ENCODE measurements at regions not wholly inside any gene's neighbourhood (a gene's known extent, or its start where the extent isn't known, plus 50 kb on each side); places are given as distances from the start of the nearest gene placed in this dataset.
"Not testable (repeated sequence)": the region's sequence is repeated elsewhere in the genome, so short reads cannot be mapped to it uniquely, and the experiment has no call there.

DNA sequence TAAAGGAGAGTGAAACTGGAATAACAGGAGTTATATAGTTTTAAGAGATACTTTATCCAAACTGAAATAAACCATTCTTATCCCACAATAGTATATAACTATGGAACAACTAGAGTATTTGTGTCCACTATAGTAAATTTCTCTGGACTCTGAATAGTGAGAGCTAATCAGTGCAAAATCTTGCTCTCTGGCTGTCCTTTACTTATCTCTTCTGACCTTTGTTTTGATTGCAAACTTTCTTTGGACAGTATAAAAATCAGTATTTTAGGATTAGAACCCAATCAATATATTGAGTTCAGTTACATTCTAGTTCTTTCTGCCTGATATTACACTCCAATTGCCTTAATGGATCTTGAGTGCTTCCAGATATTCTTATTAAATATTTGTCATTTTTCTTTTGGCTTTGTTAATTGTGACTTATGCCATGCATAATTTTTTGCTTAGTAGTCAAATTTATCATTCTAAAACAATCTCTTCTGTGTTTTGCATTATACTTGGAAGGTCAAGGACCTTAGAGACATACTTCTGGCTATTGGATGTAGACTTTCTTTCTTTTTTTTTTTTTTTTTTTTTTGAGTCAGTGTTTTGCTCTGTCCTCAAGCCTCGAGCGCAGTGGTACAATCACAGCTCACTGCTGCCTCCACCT is 89.9 kb upstream of the AMN1 start:
- DNase-seq: no peak

DNA sequence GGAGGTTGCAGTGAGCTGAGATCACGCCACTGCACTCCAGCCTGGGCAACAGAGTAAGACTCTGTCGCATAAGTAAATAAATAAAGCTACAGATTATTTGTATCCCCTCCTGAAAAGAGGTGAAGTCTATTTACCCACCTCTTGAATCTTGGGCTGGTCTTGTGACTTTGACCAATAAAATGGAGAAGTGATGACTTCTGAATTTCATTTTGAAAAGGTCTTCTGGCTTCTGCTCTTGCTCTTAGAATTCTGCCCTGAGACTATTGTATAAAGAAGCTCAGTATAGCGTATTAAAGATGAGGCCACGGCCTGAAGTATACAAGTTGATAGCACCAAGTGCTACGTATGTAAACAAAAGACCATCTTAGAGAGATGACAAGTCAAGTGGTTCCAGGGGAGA is 88.3 kb upstream of the AMN1 start:
- no peak for DNase-seq

DNA sequence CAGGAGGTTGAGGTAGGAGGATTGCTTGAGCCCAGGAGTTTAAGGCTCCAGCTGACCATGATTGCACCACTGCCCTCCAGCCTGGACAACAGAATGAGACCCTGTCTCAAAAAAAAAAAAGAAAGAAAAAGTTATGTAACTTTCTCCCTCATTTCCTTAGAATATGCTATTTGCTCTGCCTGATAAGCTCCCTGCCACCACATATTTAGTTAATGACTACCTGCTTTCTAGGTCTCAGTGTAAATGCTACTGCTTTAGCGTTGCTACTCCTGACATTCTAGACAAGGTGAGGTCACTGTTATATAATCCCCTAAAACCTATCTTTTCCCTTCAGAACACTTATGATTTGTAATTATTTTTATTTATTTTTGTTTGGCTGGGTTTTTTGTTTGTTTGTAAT is 86.3 kb upstream of the AMN1 start:
- DNase-seq: no peak

DNA sequence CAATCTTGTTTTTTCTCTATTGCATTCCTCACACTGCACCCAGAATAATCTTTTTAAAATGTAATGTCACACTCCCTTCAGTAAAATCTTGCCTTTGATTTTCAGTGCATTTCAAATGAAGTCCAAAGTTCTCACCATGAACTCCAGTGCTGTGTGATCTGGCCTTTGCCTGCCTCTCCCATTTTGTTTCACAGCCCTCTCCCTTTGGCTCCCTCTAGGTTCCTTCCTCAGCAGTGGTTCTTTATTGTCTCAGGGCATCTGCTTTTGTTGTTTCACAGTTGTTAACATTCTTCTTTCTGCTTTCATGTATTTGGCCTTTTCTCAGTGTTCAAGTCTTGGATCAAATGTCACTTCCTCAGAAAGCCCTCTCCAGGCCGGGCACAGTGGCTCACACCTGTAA is 84.5 kb upstream of the AMN1 start:
- no peak for DNase-seq

DNA sequence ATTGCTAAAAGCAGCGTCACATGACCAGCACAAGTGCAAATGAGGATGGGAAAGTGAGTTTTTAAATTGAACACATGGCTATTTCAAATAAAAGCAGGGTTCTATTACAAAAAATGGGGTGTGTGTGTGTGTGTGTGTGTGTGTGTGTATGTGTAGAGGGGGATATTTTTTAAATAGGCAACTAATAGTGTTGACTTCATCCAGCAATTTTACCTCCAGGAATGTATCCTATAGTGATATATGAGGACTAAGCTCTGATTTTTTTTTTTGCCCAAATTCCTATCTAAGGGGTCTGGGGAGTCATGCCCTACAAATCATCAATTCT is 78.9 kb upstream of the AMN1 start:
- DNase-seq: no peak

DNA sequence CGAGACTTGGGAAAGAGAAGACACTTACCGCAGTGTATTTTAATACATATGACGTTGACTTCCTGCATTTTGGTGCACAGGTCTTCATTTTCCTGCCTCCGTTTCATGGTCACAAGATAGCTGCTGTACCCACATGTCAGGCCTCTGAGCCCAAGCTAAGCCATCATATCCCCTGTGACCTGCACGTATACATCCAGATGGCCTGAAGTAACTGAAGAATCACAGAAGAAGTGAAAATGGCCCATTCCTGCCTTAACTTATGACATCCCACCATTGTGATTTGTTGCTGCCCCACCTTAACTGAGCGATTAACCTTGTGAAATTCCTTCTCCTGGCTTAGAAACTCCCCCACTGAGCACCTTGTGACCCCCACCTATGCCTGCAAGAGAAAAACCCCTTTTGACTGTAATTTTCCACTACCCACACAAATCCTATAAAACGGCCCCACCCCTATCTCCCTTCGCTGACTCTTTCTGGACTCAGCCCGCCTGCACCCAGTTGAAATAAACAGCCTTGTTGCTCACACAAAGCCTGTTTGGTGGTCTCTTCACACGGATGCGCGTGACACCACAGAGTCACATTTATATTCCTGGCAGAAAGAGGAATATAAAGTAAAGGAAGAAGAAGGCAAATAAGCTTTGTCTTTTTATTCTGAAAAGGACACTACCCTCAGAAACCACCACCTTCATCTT is 78.4 kb upstream of the AMN1 start:
- not testable (repeated sequence) for DNase-seq

DNA sequence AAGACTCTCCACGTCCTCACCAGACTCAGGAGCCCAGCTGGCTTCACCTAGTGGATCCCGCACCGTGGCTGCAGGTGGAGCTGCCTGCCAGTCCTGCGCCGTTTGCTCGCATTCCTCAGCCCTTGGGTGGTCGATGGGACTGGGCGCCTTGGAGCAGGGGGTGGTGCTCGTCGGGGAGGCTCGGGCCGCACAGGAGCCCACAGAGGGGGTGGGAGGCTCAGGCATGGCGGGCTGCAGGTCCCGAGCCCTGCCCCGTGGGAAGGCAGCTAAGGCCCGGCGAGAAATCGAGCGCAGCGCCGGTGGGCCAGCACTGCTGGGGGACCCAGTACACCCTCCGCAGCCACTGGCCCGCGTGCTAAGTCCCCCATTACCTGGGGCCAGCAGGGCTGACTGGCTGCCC is 76.9 kb upstream of the AMN1 start:
- not testable (repeated sequence) for DNase-seq

DNA sequence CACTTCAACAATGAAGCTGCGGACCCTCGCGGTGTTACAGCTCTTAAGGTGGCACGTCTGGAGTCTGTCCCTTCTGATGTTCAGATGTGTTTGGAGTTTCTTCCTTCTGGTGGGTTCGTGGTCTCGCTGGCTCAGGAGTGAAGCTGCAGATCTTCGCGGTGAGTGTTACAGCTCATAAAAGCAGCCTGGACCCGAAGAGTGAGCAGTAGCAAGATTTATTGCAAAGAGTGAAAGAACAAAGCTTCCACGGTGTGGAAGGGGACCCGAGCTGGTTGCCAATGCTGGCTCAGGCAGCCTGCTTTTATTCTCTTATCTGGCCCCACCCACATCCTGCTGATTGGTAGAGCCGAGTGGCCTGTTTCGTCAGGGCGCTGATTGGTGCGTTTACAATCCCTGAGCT is 75.9 kb upstream of the AMN1 start:
- peak; percentile 13 for DNase-seq

DNA sequence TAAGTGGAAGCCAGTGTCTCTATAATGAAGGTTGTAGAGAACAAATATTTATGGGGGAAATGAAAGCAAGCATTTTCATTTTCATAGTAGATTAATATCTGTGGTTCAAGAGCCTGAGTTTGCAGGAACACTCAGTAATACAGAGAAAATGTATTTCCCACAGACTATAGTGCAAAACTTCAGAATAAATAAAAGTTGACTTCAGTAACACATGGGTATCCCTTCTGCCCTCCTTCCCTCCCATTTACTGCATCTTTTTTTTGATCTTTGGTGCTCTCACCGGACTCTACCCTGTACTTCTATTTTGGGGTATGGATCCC is 75.3 kb upstream of the AMN1 start:
- no peak for DNase-seq

DNA sequence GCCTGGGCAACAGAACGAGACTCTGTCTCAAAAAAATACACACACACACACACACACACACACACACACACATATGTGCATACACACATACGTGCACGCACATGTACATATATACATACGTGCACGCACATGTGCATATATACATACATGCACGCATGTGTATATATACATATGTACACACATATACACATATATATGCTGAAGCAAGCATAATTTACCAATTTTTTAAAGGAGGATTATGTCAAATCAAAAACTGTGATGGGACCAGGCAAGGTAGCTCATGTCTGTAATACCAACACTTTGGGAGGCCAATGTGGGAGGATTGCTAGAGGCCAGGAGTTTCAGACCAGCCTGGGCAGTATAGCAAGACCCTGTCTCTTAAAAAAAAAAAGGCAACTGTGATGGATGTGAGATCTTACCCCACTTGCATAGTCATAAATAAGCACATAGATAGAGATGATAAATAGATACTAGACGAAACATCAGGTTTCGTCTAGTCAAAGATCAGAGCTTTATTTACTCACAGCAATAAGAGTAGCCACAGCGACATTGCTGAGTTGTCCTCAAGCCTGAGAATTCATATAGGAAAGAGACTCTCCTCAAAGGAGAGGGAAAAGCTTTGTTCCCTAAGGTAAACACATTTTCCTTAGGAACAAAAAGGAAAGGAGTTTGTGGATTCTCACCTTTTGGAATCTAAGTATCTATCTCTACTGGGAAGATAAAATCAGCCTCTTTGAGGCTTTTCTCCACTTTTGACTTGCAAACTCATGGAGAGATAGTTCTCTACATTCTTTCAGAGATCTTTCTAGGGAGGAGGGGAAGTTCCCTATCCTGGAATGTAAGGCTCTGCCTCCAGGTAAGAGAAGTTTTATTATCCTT is 74.7 kb upstream of the AMN1 start:
- DNase-seq: no peak

DNA sequence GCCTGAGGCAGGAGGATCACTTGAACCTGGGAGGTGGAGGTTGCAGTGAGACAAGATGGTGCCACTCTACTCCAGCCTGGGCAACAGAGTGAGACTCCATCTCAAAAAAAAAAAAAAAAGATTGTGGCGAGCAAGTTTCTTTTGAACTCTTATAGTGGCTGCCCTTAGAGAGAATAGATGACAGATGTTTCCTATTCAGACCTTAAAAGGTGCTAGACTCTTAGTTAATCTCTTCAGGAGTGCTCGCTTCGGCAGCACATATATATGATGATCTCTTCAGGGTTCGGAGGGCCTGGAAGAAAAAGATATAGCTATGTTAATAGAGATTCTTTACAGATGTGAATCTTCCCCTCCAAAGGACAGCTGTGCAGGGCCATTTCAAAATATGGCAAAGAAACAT is 73.1 kb upstream of the AMN1 start:
- DNase-seq: no peak

DNA sequence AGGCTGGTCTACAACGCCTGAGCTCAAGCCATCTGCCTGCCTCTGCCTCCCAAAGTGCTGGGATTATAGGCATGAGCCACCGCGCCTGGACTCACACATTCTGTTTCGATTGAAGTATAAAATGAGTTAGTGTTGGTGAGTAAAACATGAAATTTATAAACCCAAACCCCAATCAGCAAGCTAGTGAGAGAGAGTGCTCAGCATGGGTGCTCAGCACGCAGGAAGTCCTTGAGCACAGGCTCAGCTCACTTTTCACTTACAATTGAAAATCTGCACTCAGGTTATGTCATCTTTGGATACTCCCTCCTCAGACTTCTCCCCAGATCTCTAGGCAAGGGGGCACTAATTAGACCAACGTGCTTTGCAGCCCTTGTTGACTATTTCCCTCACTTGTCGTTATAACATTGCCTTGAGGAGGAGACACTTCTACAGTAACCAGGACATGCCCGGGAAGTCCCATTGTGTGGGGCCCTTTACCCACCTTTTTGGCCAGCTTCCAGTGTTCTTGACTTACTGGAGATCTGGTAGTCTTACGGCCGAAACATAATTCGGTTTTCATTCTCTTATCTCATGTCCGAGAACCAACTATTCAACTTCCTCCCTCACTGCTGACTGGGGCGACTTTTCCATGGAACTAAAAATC is 68.5 kb upstream of the AMN1 start:
- peak; percentile 14 for DNase-seq

DNA sequence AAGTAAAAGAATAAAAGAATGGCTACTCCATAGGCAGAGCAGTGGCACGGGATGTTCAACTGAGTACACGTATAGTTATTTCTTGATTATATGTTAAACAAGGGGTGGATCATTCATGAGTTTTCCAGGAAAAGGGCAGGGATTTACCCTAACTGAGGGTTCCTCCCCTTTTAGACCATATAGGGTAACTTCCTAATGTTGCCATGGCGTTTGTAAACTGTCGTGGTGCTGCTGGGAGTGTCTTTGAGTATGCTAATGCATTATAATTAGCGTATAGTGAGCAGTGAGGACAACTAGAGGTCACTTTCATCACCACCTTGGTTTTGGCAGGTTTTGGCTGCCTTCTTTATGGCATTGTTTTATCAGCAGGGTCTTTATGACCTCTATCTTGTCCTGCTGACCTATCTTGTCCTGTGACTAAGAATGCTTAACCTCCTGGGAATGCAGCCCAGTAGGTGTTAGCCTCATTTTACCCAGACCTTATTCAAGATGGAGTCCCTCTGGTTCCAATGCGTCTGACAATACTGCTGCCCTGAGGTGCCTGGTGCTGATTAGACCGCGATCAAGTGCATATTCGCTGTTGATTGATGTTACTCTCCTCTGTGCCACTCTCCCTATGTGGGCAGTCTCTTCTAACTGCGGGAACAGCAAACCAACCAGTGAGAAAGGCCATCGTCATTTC is 67.6 kb upstream of the AMN1 start:
- DNase-seq: no peak

DNA sequence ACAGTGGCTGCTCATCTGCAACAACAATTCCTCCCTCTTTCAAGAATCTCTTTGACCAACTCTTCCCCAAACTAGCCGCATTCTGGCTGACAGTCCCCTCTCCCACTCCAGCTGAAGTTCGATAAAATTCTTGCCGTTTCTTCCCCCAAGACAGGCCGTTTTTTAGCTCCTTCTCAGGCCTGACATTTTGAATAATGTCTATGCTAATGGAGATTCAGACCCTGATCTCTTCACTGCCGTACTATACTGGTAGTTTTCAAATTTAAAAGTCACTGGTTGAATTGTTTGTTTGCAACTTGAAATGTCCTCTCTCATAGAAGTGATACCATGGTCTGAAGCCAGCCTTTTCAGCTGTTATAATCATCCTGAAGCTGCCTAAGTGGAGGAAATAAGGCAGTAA is 65.9 kb upstream of the AMN1 start:
- DNase-seq: no peak

DNA sequence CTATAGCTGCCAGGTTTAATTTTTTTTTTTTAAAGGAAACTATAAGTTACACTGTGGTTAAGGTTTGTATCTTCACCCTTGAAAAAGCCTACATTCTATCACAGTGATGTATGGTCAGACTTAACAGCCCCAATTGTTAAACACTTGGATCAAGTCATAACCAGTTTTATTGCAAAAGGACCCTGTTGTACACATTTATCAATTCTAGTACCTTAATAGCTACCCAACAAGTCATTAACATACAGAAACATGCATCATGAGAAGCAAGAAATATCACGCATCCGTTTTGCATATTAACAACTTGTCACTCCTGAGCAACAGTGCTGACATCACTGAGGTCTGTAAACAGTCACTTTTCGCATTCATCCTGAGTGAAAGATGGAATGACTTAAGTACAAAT is 62.4 kb upstream of the AMN1 start:
- DNase-seq: not testable (repeated sequence)

DNA sequence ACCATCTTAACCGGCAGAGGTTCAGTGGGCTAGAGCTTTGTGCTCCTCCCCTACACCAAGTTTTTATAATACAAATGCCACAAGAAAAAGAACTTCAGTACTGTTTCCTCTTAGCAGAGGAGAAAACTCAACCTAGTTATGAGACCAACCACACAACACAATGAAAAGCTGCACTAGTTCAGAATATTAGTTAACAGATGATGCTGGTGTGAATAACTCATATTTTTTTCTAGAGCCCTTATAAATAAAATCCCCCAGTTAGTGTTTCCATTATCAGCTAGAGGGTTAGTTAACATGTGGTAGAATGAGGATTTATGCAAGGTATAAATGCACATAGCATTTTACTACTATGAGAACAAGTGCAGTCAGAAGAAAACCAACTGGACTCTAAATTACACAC is 61.9 kb upstream of the AMN1 start:
- no peak for DNase-seq

DNA sequence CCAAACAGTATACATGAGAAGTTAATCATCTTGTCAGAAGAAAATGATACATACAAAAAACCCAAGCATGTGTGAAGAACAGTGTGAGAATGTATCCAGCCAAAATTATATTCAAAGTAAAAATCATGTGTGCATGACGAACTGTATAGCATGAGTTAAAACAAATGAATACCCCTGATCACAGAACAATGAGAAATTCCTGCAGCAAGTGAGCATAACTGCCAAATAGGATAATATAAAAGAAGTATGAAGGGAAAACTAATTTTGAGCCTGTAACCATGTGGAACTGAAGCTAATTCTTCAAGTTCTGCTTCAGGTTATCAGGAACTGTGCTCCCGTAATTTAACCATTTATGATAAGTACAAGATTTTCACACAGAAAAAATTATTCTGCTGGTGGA is 56.5 kb upstream of the AMN1 start:
- no peak for DNase-seq

DNA sequence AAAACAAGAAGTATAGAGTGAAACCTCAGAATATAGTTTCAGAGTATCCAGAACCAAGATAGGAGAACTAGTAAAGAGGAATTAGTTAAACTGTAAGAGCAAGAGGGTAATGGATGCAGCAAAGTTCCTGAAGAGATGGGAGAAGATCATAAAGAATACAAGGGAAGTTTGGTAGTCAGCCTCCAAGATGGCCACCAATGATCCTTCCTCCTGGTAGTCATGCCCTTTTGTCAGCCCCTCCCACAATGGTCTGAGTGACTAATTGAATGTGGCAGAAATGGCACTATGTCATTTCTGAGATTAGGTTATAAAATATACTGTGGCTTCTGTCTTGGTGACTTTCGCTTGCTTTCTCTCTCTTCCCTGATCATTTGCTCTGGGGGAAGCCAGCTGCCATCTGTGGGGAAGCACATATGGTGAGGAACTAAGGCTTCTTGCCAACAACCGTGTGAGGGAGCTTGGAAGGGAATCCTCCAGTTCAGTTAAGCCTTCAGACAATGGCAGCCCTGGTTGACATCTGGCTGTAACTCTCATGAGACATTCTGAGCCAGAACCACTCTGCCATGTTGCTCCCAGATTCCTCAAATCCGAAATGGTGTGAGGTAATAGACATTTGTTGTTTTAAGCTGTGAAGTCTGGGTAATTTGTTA is 55.3 kb upstream of the AMN1 start:
- DNase-seq: no peak

DNA sequence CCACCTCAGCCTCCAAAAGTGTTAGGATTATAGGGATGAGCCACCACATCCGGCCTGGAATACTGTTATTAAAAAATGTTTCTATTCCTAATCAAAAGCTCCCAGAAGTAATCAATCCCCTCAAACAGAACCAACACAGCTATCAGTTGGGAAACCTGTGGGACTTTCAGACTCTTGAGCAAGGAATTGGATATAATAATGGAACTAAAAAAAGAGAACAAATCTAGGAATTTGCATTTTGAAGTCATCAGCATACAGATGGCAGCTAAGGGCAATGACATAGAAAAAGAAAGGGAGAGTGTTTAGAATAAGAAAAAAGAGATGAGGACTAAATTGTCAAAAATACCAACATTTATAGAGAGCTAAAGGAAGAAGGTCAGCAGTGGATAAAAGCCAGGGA is 54.7 kb upstream of the AMN1 start:
- no peak for DNase-seq

DNA sequence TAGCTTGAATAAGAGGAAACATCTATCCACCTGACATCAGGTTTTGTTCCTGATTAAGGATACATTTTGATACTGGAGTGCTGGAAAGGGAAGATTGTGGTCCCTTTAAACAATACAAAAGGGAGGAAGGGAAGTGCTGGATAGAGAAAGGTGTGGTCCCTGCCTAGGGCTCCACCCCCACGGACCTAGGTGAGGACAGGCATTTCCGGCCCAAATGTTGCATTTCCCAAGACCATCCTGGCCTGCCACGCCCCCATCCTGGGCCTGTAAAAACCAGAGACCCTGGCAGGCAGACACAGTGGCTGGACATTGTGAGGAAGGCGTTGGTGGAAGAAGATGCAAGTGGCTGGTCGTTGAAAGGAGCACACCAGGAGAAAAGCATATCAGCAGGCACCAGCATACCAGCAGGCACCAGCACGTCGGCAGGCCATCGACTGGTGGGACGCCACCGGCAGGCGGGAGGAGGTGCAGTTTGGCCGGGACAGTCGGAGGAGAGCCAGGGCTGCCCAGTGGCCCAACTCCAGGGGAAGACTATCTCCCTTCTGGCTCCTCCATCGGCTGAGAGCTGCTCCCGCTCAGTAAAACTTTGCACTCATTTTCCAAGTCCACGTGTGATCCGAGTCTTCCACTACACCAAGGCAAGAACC is 53.2 kb upstream of the AMN1 start:
- no peak for DNase-seq

DNA sequence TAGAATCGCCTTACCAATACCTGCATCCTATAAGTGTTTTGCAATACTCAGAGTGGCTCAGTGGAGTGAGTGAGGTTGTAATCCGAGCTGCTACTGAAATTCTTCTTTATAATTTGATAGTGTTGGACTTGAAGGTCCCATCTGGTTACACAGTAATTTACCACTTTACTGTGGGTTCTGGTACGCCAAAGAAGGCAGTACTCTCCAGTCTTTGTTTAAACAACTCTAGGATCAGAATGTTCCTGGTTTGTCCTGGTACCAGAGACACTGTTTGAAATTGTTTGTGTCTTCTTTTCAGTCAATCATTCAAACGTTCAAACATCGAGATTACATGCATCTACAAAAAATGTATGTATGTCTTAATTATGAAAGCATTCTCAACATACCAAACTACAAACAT is 51.3 kb upstream of the AMN1 start:
- DNase-seq: no peak

DNA sequence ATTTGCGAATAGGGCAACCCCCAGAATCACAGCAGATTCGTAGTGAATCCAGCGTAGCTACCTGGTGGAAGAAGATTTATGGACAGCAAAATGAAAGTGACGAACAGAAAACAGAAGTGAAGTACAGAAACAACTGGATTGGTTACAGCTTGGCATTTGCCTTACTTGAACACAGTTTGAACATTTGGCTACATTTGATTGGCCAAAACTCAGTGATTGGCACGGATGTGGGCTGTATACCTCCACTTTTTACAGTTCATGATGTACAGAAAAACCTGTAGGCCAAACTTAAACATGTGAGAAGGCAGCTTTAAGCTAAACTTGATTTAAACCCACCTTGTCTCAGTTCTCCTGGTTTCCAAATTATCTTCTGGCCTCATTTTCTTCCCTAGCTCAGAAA is 49.9 kb upstream of the AMN1 start:
- DNase-seq: no peak
